ENCODE measurements at regions not wholly inside any gene's neighbourhood (a gene's known extent, or its start where the extent isn't known, plus 50 kb on each side); places are given as distances from the start of the nearest gene placed in this dataset.

GRCh38 chr5:135662061-135662481, 83.3 kb upstream of the CXCL14 start:
- no peaks in the 10 kb centered on the region for H3K4me1 Mint-ChIP-seq (ENCODE audit: low read depth)
- DNase-seq (no peak), ATAC-seq (replicated peaks in 1 of 2) (no peak)
- peaks cover 15% of the 10 kb centered on the region for H3K27me3 Mint-ChIP-seq (ENCODE audit: low read depth)
- no peak overlapping the region for H3K4me3 Mint-ChIP-seq
- H3K9me3 Mint-ChIP-seq: peaks cover 8% of the 10 kb centered on the region in 2 donors
- H3K27ac Mint-ChIP-seq: no peak overlapping the region
- peaks cover 0 to 8% of the 10 kb centered on the region in 2 donors for H3K36me3 Mint-ChIP-seq (ENCODE audit: insufficient read depth in 2 of 2)

- H3K9me3 Mint-ChIP-seq: peaks cover 8% of the 10 kb centered on the region in 2 donors
- no peak for DNase-seq
Observed at GRCh38 chr5:135660826-135661575, 82.2 kb upstream of the CXCL14 start.

GRCh38 chr5:135657536-135658305, 78.9 kb upstream of the CXCL14 start:
- Mint-ChIP-seq H3K4me3 (no peak overlapping the region), H3K36me3 (ENCODE audit: insufficient read depth in 2 of 2) (peaks cover 0 to 8% of the 10 kb centered on the region in 2 donors), H3K9me3 (peaks cover 8 to 11% of the 10 kb centered on the region in 2 donors), H3K27ac (no peak overlapping the region), H3K27me3 (ENCODE audit: low read depth) (peaks cover 7% of the 10 kb centered on the region), H3K4me1 (ENCODE audit: low read depth) (no peaks in the 10 kb centered on the region)
- DNase-seq: no peak
- ATAC-seq (replicated peaks in 1 of 2): no peak

More at GRCh38 chr5:135660826-135661575, 82.2 kb upstream of the CXCL14 start:
- Mint-ChIP-seq H3K27me3 (ENCODE audit: low read depth) (peaks cover 4% of the 10 kb centered on the region), H3K27ac (no peak overlapping the region), H3K4me1 (ENCODE audit: low read depth) (no peaks in the 10 kb centered on the region), H3K36me3 (ENCODE audit: insufficient read depth in 2 of 2) (peaks cover 0 to 8% of the 10 kb centered on the region in 2 donors), H3K4me3 (no peak overlapping the region)
- ATAC-seq (replicated peaks in 1 of 2): no peak

- Mint-ChIP-seq H3K4me1 (ENCODE audit: low read depth) (no peaks in the 10 kb centered on the region), H3K27me3 (ENCODE audit: low read depth) (peaks cover 7% of the 10 kb centered on the region), H3K4me3 (no peak overlapping the region), H3K9me3 (peaks cover 8 to 11% of the 10 kb centered on the region in 2 donors), H3K36me3 (ENCODE audit: insufficient read depth in 2 of 2) (peaks cover 0 to 8% of the 10 kb centered on the region in 2 donors), H3K27ac (no peak overlapping the region)
- DNase-seq (no peak), ATAC-seq (replicated peaks in 1 of 2) (no peak)
Observed at GRCh38 chr5:135655468-135655815, 76.7 kb upstream of the CXCL14 start.

- H3K27me3 Mint-ChIP-seq (ENCODE audit: low read depth): peaks cover 7% of the 10 kb centered on the region
Observed at GRCh38 chr5:135654761-135655467, 76.1 kb upstream of the CXCL14 start.

GRCh38 chr5:135651156-135651555, 72.4 kb upstream of the CXCL14 start:
- Mint-ChIP-seq H3K36me3 (ENCODE audit: insufficient read depth in 2 of 2) (no peaks in the 10 kb centered on the region), H3K9me3 (peaks cover 0 to 4% of the 10 kb centered on the region in 2 donors), H3K4me1 (ENCODE audit: low read depth) (no peaks in the 10 kb centered on the region), H3K4me3 (no peak overlapping the region), H3K27ac (no peak overlapping the region), H3K27me3 (ENCODE audit: low read depth) (peaks cover 7% of the 10 kb centered on the region)
- DNase-seq: no peak
- no peak for ATAC-seq (replicated peaks in 1 of 2)

More at GRCh38 chr5:135654761-135655467, 76.1 kb upstream of the CXCL14 start:
- Mint-ChIP-seq H3K27ac (no peak overlapping the region), H3K36me3 (ENCODE audit: insufficient read depth in 2 of 2) (peaks cover 0 to 4% of the 10 kb centered on the region in 2 donors), H3K9me3 (peaks cover 6 to 9% of the 10 kb centered on the region in 2 donors), H3K4me3 (no peak overlapping the region), H3K4me1 (ENCODE audit: low read depth) (no peaks in the 10 kb centered on the region)
- DNase-seq: no peak
- no peak for ATAC-seq (replicated peaks in 1 of 2)

GRCh38 chr5:135650081-135650480, 71.3 kb upstream of the CXCL14 start:
- Mint-ChIP-seq H3K4me3 (no peak overlapping the region), H3K9me3 (peaks cover 0 to 4% of the 10 kb centered on the region in 2 donors), H3K27me3 (ENCODE audit: low read depth) (peaks cover 7% of the 10 kb centered on the region), H3K27ac (no peak overlapping the region), H3K4me1 (ENCODE audit: low read depth) (no peaks in the 10 kb centered on the region), H3K36me3 (ENCODE audit: insufficient read depth in 2 of 2) (no peaks in the 10 kb centered on the region)
- DNase-seq: no peak
- no peak for ATAC-seq (replicated peaks in 1 of 2)

GRCh38 chr5:135649435-135649834, 70.6 kb upstream of the CXCL14 start:
- Mint-ChIP-seq H3K27me3 (ENCODE audit: low read depth) (peaks cover 7% of the 10 kb centered on the region), H3K4me1 (ENCODE audit: low read depth) (no peaks in the 10 kb centered on the region), H3K27ac (no peak overlapping the region), H3K4me3 (no peak overlapping the region), H3K36me3 (ENCODE audit: insufficient read depth in 2 of 2) (no peaks in the 10 kb centered on the region), H3K9me3 (peaks cover 0 to 4% of the 10 kb centered on the region in 2 donors)
- no peak for ATAC-seq (replicated peaks in 1 of 2)
- no peak for DNase-seq

- H3K36me3 Mint-ChIP-seq (ENCODE audit: insufficient read depth in 2 of 2): no peaks in the 10 kb centered on the region
- ATAC-seq (replicated peaks in 1 of 2) (no peak), DNase-seq (no peak)
- H3K9me3 Mint-ChIP-seq: peaks cover 0 to 1% of the 10 kb centered on the region in 2 donors
- H3K4me3 Mint-ChIP-seq: no peak overlapping the region
- H3K27me3 Mint-ChIP-seq (ENCODE audit: low read depth): peaks cover 5% of the 10 kb centered on the region
- H3K27ac Mint-ChIP-seq: no peak overlapping the region
- no peaks in the 10 kb centered on the region for H3K4me1 Mint-ChIP-seq (ENCODE audit: low read depth)
Observed at GRCh38 chr5:135648116-135648515, 69.3 kb upstream of the CXCL14 start.

- Mint-ChIP-seq H3K27me3 (ENCODE audit: low read depth) (no peaks in the 10 kb centered on the region), H3K36me3 (ENCODE audit: insufficient read depth in 2 of 2) (no peaks in the 10 kb centered on the region), H3K4me1 (ENCODE audit: low read depth) (no peaks in the 10 kb centered on the region), H3K4me3 (no peak overlapping the region), H3K27ac (no peak overlapping the region), H3K9me3 (no peaks in the 10 kb centered on the region)
- ATAC-seq (replicated peaks in 1 of 2): no peak
- DNase-seq: no peak
Observed at GRCh38 chr5:135645336-135646180, 66.8 kb upstream of the CXCL14 start.

GRCh38 chr5:135644816-135645215, 66.0 kb upstream of the CXCL14 start:
- DNase-seq (no peak), ATAC-seq (replicated peaks in 1 of 2) (no peak)
- Mint-ChIP-seq H3K9me3 (no peaks in the 10 kb centered on the region), H3K27me3 (ENCODE audit: low read depth) (peaks cover 3% of the 10 kb centered on the region), H3K36me3 (ENCODE audit: insufficient read depth in 2 of 2) (no peaks in the 10 kb centered on the region), H3K27ac (no peak overlapping the region), H3K4me3 (no peak overlapping the region), H3K4me1 (ENCODE audit: low read depth) (no peaks in the 10 kb centered on the region)

GRCh38 chr5:135643881-135644766, 65.3 kb upstream of the CXCL14 start:
- Mint-ChIP-seq H3K4me1 (ENCODE audit: low read depth) (no peaks in the 10 kb centered on the region), H3K27ac (no peak overlapping the region), H3K9me3 (no peaks in the 10 kb centered on the region), H3K4me3 (no peak overlapping the region), H3K27me3 (ENCODE audit: low read depth) (peaks cover 10% of the 10 kb centered on the region), H3K36me3 (ENCODE audit: insufficient read depth in 2 of 2) (no peaks in the 10 kb centered on the region)
- DNase-seq: no peak
- no peak for ATAC-seq (replicated peaks in 1 of 2)

Data from activated T-cell treated with anti-CD3 and anti-CD28 coated beads, Interleukin-2, amount 50 U/mL, for 72 hours (primary cell).